NCI-H1436 treated with DMSO at 0.1 percent for 48 hours (cell line): ENCODE measurements at regions not wholly inside any gene's neighbourhood (a gene's known extent, or its start where the extent isn't known, plus 50 kb on each side); places are given as distances from the start of the nearest gene placed in this dataset.
"Not testable (repeated sequence)": the region's sequence is repeated elsewhere in the genome, so short reads cannot be mapped to it uniquely, and the experiment has no call there.

Experiments
- DNase-seq: peaks from one replicate; lab custom pipeline; 2025; lab: John Stamatoyannopoulos, UW

- DNase-seq, result no peak
Measured at GRCh38 chr11:21930408-21930807, 262.5 kb upstream of the ANO5 start.

DNA sequence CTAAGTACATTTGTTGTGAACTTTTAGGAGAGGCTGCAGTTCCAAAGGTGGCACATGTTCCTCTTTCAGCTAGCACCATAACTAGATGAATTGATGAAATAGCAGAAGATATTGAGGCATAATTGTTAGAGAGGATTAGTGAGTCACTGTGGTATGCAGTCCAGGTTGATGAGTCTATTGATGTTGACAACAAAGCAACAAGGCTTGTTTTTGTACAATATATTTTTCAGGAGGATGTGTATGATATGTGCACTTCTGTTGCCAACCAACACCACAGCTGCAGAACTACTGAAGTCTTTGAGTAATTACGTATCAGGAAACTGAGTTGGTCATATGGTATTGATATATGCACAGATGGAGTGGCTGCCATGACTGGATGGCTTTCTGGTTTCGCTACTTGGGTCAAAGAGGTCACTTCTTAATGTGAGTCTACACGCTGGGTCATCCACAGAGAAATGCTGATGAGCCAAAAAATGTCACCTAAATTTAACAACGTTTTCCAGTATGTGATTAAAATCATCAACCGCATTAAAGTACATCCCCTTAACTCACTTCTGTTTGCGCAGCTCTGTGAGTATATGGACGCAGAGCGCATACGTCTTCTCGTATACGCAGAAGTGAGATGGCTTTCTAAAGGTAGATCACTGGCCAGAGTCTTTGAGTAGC is 261.3 kb upstream of the ANO5 start:
- DNase-seq, result no peak

GRCh38 chr11:21933095-21933494 is 259.8 kb upstream of the ANO5 start:
- DNase-seq, result no peak

DNA sequence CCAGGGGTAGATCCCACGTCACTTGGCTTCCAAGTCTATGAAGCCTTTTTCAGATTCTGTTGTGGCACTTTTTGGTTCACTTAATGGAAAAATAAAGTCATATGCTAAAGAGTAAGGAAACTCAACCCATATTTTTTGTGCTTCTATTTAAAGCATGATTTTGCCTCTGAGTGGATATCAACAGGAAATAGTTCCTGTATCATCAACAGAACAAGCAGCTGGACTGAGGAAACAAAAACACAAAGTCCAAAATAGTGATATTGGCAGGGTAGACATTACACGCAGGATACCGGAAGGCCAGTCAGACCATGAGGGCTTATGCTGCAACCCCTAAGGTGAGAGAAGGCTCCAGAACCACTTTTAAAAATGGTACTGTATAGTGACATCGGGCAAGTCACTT is 248.3 kb upstream of the ANO5 start:
- DNase-seq, result no peak

DNA sequence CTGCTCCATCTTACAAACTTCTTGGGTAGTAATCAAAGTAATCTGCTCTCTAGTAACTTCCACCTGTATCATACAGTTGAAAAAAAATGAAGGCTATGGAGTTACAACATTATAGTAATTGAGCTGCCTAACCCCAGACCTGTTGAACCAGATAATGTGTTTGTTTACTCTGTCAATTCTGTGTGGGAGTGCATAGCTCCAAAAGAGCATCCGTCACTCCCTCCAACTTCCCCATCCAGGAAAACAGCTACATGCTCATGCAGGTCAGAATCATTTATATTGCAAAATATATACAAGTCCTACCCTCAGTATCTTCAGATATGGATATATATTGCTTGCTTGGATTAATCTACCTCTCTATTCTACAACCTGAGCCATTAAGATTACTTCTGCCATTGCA is 244.0 kb upstream of the ANO5 start:
- no peak for DNase-seq

- DNase-seq, result no peak
Measured at GRCh38 chr11:21949763-21950413, 243.0 kb upstream of the ANO5 start.

GRCh38 chr11:21963013-21963412 is 229.9 kb upstream of the ANO5 start:
- no peak for DNase-seq

GRCh38 chr11:21965221-21965620 is 227.7 kb upstream of the ANO5 start:
- no peak for DNase-seq

DNA sequence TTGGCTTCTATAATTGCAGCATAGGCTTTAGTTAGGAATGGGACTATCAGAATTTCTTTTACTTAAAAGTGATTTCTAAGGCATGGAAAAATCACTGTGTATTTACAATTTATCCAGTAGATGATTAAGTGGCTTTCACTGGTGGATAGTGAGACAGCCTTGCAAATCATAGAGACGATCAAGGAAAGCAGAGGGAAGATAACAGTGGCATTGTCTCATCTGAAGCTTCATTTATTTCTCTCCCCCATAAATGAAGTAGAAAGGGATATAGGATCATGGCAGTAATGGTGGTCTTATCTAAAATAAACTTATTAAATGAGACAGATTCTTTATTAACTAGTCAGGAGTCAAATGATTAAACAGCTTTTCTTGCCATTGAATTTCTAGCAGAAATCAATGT is 224.2 kb upstream of the ANO5 start:
- no peak for DNase-seq

- DNase-seq, result no peak
Measured at GRCh38 chr11:21969841-21970240, 223.0 kb upstream of the ANO5 start.

DNA sequence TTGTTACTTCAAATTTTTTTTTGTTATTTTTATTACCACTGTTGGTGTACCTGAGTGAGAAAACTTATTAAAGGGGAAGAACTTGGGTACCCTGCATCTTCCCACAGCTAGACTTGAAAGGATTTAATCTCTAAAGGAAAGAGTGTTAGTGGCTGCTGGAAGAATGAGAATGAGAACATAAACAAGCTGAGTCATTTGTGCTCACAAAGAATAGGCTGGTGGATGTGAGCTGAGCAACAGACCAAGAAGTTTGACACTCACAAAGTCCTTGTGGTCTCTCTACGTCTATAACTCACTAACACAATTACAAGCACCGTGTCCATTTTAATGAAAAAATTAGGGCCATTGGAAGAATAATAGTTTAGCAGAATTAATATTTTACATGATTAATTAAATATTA is 217.6 kb upstream of the ANO5 start:
- no peak for DNase-seq

DNA sequence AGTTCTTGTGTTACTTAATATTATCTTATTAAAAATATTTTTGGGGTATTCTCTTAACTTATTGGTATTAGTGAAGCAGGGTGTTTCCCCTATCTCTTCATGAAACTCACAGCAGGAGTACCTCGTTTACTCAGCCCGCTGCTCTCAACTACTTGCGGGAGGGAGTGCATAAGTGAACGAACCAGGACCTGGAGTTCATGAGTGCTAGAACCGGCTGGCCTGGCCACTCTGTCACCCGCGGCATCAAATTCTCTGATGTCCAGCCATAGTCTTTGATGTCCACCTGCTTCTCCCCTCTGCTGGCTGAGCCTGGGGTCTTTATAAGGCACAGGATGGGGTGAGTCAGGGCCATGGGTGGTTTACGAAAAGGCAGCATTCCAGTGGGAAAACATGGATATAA is 216.7 kb upstream of the ANO5 start:
- no peak for DNase-seq

DNA sequence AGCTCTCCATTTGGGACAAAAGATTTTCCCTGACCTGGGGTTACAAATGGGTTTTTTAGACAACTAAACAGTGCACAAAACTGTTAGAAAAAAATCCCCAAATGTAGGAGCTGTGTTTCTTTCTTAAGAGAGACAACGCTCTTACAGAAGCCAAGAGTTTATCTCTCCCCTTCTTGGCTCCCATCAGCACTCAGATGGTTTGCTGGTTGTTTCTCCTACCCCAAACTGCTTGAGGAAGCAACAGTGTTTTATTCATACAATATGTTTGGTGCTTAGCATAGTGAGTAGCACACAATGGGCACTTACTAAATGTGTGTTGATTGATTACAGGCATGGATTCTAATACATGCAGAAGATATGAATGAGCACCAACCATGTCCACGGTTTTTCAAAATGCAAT is 209.5 kb upstream of the ANO5 start:
- no peak for DNase-seq

DNA sequence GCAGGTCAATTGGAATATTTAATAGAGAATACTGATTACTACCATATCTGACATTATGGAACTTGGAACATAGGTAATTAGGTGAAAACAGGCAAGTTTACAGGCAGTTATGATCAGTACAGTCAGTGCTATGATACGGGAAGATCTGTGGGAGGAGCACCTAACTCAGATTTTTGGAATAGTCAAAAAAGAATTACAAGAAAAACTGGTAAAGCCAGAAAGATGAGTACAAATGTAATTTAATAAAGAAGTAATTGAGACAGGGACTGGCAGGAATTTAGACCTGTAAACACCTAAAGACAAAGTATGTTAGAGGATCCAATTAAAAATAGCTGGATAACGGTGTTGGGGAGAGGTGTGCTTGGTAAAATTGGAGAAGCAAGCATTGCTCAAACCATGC is 206.5 kb upstream of the ANO5 start:
- no peak for DNase-seq

DNA sequence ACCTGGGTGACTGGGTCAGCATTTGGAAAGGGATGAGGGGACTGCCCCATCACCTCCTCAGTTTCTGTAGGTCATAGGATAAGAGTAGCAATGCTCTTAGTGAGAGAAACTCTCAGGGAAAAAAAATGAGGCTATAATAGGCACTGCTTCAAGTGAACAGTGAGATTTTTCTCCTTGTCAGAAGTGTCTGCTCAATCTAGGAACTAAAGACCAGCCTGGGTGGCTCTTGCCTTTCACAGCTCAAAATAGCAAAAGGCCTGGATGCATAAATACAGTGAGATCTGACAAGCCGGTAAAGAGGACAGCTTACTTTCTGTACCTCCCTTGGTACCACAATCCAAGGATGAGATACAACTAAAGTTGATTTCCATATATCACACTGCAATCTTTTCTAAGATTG is 205.6 kb upstream of the ANO5 start:
- no peak for DNase-seq

GRCh38 chr11:21988477-21988876 is 204.4 kb upstream of the ANO5 start:
- no peak for DNase-seq

GRCh38 chr11:22001803-22002202 is 191.1 kb upstream of the ANO5 start:
- not testable (repeated sequence) for DNase-seq

DNA sequence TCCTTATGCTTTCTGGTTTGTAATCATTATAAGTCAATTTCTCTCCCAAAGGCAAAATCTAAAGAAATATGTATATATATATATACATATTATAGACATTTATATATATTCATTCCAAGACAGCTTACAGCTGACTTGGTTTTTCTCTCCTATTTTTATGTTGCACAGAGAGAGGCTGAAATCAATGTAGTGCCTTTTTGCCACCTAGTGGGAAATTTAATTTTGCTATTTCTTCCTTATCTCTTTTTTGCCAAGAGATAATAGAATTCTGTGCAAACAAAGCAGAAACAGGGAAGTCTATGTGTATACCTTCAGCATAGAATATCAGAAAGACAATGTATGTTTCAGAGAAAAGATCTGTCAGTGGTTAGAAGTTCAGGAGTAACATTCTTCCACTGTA is 186.0 kb upstream of the ANO5 start:
- no peak for DNase-seq

- DNase-seq, result no peak
Measured at GRCh38 chr11:22031791-22032190, 161.1 kb upstream of the ANO5 start.

DNA sequence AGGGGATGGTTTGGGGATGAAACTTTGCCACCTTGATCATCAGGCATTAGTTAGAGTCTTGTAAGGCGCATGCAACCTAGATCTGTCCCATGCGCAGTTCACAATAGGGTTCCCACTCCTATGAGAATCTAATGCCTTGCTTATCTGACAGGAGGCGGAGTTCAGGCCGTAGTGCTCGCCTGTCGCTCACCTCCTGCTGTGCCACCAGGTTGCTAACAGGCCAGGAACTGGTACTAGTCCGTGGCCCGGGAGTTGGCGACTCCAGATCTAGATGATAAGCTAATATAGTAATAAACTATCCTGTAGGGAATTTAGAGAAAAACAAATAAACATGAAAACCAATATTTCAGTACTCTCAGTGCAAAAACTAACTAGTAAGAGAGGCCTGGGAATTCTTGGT is 155.4 kb upstream of the ANO5 start:
- DNase-seq, result no peak

- no peak for DNase-seq
Measured at GRCh38 chr11:22041039-22041438, 151.8 kb upstream of the ANO5 start.

GRCh38 chr11:22042081-22042480 is 150.8 kb upstream of the ANO5 start:
- no peak for DNase-seq

GRCh38 chr11:22044126-22044525 is 148.8 kb upstream of the ANO5 start:
- DNase-seq, result no peak

- no peak for DNase-seq
Measured at GRCh38 chr11:22049276-22049675, 143.6 kb upstream of the ANO5 start.
